ENCODE measurements at regions not wholly inside any gene's neighbourhood (a gene's known extent, or its start where the extent isn't known, plus 50 kb on each side); places are given as distances from the start of the nearest gene placed in this dataset.

DNA sequence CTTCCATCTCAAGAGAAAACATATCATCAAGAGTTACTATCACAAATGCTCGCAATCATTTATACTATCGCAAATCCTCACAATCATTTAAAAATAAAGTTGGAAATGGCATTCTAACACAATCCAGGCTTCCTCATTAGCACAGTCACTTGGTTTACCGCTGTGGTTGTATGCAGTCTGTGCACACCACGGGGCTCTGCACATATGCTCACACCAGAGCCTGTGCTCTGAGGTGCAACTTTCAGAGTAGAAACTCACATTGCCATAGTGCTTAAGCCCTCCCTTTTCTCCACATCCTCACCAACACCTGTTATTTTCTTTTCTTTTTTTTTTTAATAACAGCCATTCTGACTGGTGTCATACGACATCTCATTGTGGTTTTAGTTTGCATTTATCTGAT, 235.6 kb upstream of the KLF6 start:
- no peak for TF ChIP-seq POLR2AphosphoS5 (IDR thresholded peaks at IDR 0.05; ENCODE audit: low read depth, low read length)
- TF ChIP-seq POLR2A (IDR thresholded peaks at IDR 0.05; ENCODE audit: low read depth, low read length) = no peak
- no peak for TF ChIP-seq TAF1 (IDR thresholded peaks at IDR 0.05; ENCODE audit: borderline replicate concordance, low read depth, low read length)

All from GM12892 (cell line).